ENCODE measurements at regions not wholly inside any gene's neighbourhood (a gene's known extent, or its start where the extent isn't known, plus 50 kb on each side); places are given as distances from the start of the nearest gene placed in this dataset.

DNA sequence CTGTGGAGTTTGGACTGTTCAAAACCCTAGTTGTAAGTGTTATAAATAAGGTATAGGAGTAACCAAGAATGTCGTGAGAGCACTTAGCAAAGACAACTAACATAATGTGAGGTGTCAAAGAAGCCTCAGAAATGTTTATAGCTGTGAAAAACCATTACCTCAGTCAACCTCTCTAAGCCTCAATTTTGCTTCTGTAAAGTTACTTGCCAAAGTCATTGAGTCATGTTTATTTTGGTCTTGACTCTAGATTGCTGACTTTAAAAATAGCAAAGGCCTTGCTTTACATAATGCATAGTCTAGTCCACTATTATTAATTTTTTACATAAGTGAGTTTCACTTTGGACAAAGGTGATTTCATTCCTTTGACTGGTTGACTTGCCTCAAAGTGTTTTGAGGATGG lies 257.6 kb upstream of the CXXC4 start (continued):
- TF ChIP-seq WRNIP1 (IDR thresholded peaks at IDR 0.05; ENCODE audit: borderline replicate concordance, low read depth, low read length) = no peak
- no peak for TF ChIP-seq TARDBP (IDR thresholded peaks at IDR 0.05; ENCODE audit: borderline replicate concordance)
- no peak for TF ChIP-seq LARP7 (IDR thresholded peaks at IDR 0.05)
- TF ChIP-seq TCF7 (IDR thresholded peaks at IDR 0.05; ENCODE audit: borderline replicate concordance) = no peak
- no peak for TF ChIP-seq ZNF622 (IDR thresholded peaks at IDR 0.05)
- no peak for TF ChIP-seq YBX1 (IDR thresholded peaks at IDR 0.05)
- TF ChIP-seq ELK1 (IDR thresholded peaks at IDR 0.05; ENCODE audit: low read depth, low read length) = no peak
- TF ChIP-seq EZH2 (IDR thresholded peaks at IDR 0.05; ENCODE audit: borderline replicate concordance, control insufficient read depth, low read depth, low read length) = no peak
- TF ChIP-seq RELA (IDR thresholded peaks at IDR 0.05; ENCODE audit: borderline replicate concordance, partially characterized antibody) = no peak
- no peak for TF ChIP-seq POLR2AphosphoS5 (IDR thresholded peaks at IDR 0.05; ENCODE audit: low read length)
- TF ChIP-seq SUPT20H (IDR thresholded peaks at IDR 0.05; ENCODE audit: borderline replicate concordance, control insufficient read depth, low read depth, low read length) = no peak
- TF ChIP-seq KLF5 (IDR thresholded peaks at IDR 0.05; ENCODE audit: partially characterized antibody) = no peak
- no peak for TF ChIP-seq IRF4 (IDR thresholded peaks at IDR 0.05; ENCODE audit: low read depth, low read length)
- TF ChIP-seq NR2C2 (IDR thresholded peaks at IDR 0.05; ENCODE audit: borderline replicate concordance, control insufficient read depth, insufficient read length, low read depth) = no peak
- peak; percentile 76 for TF ChIP-seq ZNF24 (IDR thresholded peaks at IDR 0.05)
- no peak; a peak in 2 of 4 replicates for TF ChIP-seq IKZF2 (IDR thresholded peaks at IDR 0.05)
- TF ChIP-seq CEBPZ (IDR thresholded peaks at IDR 0.05; ENCODE audit: low read depth, low read length) = no peak
- TF ChIP-seq ZNF274 (IDR thresholded peaks at IDR 0.05; ENCODE audit: insufficient read depth, insufficient read length) = no peak
- TF ChIP-seq JUND (IDR thresholded peaks at IDR 0.05; ENCODE audit: low read depth, low read length) = no peak; the same call in 1 of the 2 replicates
- no peak for TF ChIP-seq HDAC6 (IDR thresholded peaks at IDR 0.05; ENCODE audit: unreplicated experiment)
- no peak for TF ChIP-seq RB1 (IDR thresholded peaks at IDR 0.05; ENCODE audit: borderline replicate concordance)
- peak; percentile 81 for TF ChIP-seq ZBED1 (IDR thresholded peaks at IDR 0.05; ENCODE audit: borderline replicate concordance)
- no peak for TF ChIP-seq ASH2L (IDR thresholded peaks at IDR 0.05; ENCODE audit: borderline replicate concordance, low read depth)
- no peak for TF ChIP-seq TAF1 (IDR thresholded peaks at IDR 0.05; ENCODE audit: borderline replicate concordance, low read depth, low read length)
- TF ChIP-seq, protein P1, sequence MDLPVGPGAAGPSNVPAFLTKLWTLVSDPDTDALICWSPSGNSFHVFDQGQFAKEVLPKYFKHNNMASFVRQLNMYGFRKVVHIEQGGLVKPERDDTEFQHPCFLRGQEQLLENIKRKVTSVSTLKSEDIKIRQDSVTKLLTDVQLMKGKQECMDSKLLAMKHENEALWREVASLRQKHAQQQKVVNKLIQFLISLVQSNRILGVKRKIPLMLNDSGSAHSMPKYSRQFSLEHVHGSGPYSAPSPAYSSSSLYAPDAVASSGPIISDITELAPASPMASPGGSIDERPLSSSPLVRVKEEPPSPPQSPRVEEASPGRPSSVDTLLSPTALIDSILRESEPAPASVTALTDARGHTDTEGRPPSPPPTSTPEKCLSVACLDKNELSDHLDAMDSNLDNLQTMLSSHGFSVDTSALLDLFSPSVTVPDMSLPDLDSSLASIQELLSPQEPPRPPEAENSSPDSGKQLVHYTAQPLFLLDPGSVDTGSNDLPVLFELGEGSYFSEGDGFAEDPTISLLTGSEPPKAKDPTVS (IDR thresholded peaks at IDR 0.05; ENCODE audit: low read depth, low read length) = no peak
- no peak for TF ChIP-seq SRF (IDR thresholded peaks at IDR 0.05; ENCODE audit: low read depth in 2 of 2, low read length in 2 of 2)
- no peak for TF ChIP-seq ZNF384 (IDR thresholded peaks at IDR 0.05; ENCODE audit: borderline replicate concordance, low read depth, low read length)
- TF ChIP-seq CBX5 (IDR thresholded peaks at IDR 0.05; ENCODE audit: low read depth) = 0 out of 2 replicates have a peak, but pooled peaks have one; percentile 34
- TF ChIP-seq SMARCA5 (IDR thresholded peaks at IDR 0.05) = no peak
- TF ChIP-seq SP1 (IDR thresholded peaks at IDR 0.05; ENCODE audit: low read depth, low read length) = no peak

All from GM12878 (cell line).